ENCODE measurements at regions not wholly inside any gene's neighbourhood (a gene's known extent, or its start where the extent isn't known, plus 50 kb on each side); places are given as distances from the start of the nearest gene placed in this dataset.
"Not testable (repeated sequence)": the region's sequence is repeated elsewhere in the genome, so short reads cannot be mapped to it uniquely, and the experiment has no call there.

DNA sequence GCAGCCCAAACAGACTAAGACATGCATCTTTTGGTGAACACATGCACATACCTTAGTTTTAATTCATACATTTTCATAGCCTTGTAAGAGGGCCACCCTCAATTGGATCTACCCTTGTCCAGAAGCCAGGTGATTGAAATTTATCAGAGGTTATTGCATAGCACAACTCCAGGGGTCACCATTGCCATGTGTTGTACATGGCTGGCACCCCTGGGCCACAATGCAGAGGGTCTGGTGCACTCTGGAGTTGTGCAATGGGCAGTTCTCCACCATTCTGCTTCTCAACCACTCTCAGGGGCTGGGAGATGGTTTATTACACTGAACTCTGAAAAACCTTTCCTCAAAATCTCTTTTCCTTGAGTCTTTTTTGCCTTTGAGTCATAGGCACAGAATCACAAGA lies 184.4 kb upstream of the CXorf66 start:
- H3K9me3 ChIP-seq, result peaks cover 0 to 4% (median 0%) of the 10 kb centered on the region in 11 donors
- intact Hi-C loops (cut with DNase I), result loop anchor here in 1 of 10 donors (10.0 kb wide), 1 partner anchor 95 kb away; no protein-coding TSS in a partner anchor
- DNase-seq (no peak), ATAC-seq (no peak)
- no peaks in the 10 kb centered on the region for H3K27me3 ChIP-seq
- H3K4me1 ChIP-seq, result no peaks in the 10 kb centered on the region
- no peaks in the 10 kb centered on the region for H3K36me3 ChIP-seq
- H3K27ac ChIP-seq, result no peak overlapping the region
- H3K4me3 ChIP-seq, result no peak overlapping the region
- TF ChIP-seq CTCF (IDR thresholded peaks at IDR 0.05), result no peak

GRCh38 chrX:140141444-140142029 lies 176.2 kb upstream of the CXorf66 start:
- 3 to 6% methylated on average over 5 of the region's 5 CpGs for WGBS, 2 donors
- Histone ChIP-seq H3K36me3 (no peaks in the 10 kb centered on the region), H3K4me1 (no peaks in the 10 kb centered on the region), H3K9me3 (peaks cover 0 to 3% (median 0%) of the 10 kb centered on the region in 11 donors), H3K27ac (no peak overlapping the region), H3K4me3 (no peak overlapping the region), H3K27me3 (peaks cover 0 to 17% (median 0%) of the 10 kb centered on the region in 7 donors)
- ATAC-seq (no peak), DNase-seq (no peak)
- peak; percentile 7 to 73 (median 57) for TF ChIP-seq CTCF (IDR thresholded peaks at IDR 0.05)
- intact Hi-C loops (cut with DNase I), result loop anchor here in 6 of 10 donors (5.0 to 10.0 kb wide), 2 partner anchors 84 to 87 kb away; no protein-coding TSS in a partner anchor

DNA sequence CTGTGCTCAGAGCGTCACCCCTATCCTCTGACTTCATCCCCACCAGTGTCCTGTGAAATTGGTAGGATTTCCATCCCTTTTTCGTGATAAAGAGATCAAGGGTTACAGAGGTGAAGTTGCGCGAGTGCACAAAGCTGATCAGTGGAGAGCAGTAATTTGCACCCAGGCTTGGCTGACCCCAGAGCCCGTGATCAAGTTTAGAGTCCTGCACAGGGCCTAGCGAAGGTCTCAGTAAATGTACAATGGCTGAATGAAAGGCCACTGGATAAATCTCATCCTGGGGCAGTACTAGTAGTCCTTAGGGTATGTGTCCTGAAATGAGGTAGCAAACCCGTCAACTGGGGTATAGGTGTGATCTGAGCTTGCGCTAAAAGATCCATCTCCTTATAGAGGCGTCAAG lies 173.2 kb upstream of the CXorf66 start:
- H3K4me3 ChIP-seq, DNase-seq, H3K36me3 ChIP-seq, H3K4me1 ChIP-seq, H3K9me3 ChIP-seq, H3K27ac ChIP-seq, ATAC-seq: not testable (repeated sequence)
- intact Hi-C loops (cut with DNase I), result loop anchor here in 2 of 10 donors (2.0 kb wide), 1 partner anchor 62 kb away; no protein-coding TSS in a partner anchor
- H3K27me3 ChIP-seq, result peaks cover 0 to 26% (median 0%) of the 10 kb centered on the region in 7 donors
- 87 to 93% methylated on average over 7 to 8 of the region's 9 CpGs for WGBS, 2 donors

DNA sequence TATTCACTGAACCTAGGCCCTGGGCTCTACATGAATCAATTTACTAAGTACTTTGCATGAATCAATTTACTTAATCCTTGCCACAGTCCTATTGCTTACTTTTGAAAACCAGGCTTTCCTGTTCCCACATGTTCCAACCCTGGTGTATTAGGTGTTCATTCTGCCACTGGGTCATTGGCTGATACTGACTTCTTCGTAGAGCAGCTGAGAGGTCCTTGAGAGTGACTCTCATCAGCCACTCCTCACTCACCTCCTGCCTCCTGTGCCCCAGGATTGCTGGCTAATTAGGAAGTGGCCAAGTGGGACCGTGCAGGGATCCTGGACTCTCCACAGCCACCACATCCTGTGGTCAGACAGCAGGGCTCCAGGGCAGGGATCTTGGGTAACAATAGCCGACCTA lies 172.7 kb upstream of the CXorf66 start:
- not testable (repeated sequence) for H3K9me3 ChIP-seq, H3K27ac ChIP-seq, H3K4me3 ChIP-seq, ATAC-seq, H3K36me3 ChIP-seq, H3K4me1 ChIP-seq, DNase-seq
- 78 to 89% methylated on average over 1 of the region's 3 CpGs for WGBS, 2 donors
- peaks cover 0 to 21% (median 0%) of the 10 kb centered on the region in 7 donors for H3K27me3 ChIP-seq
- intact Hi-C loops (cut with DNase I), result loop anchor here in 2 of 10 donors (2.0 kb wide), 1 partner anchor 61 kb away; no protein-coding TSS in a partner anchor

DNA sequence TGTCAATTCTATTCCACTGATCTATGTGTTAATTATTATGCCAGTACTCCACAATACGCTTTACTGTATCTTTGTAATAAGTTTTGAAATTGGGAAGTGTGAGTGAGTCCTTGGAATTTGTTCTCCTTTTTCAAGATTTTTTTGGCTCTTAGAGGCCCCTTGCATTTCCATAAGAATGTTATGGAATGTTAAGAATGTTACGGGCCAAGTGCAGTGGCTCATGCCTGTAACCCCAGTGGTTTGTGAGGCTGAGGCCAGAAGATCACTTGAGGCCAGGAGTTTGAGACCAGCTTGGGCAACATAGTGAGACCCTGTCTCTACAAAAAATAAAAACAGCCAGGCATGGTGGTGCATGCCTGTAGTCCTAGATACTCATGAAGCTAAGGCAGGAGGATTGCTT lies 167.6 kb upstream of the CXorf66 start:
- DNase-seq (no peak), ATAC-seq (no peak)
- Histone ChIP-seq H3K27me3 (peaks cover 0 to 16% (median 0%) of the 10 kb centered on the region in 7 donors), H3K9me3 (peaks cover 0 to 5% (median 0%) of the 10 kb centered on the region in 11 donors), H3K4me3 (no peak overlapping the region), H3K27ac (no peak overlapping the region), H3K36me3 (no peaks in the 10 kb centered on the region), H3K4me1 (no peaks in the 10 kb centered on the region)
- 65 to 72% methylated on average over 2 of the region's 2 CpGs for WGBS, 2 donors
- intact Hi-C loops (cut with DNase I), result no loop called here
- TF ChIP-seq CTCF (IDR thresholded peaks at IDR 0.05), result no peak
